A549 (cell line): ENCODE measurements at regions not wholly inside any gene's neighbourhood (a gene's known extent, or its start where the extent isn't known, plus 50 kb on each side); places are given as distances from the start of the nearest gene placed in this dataset.

ENCODE experiments used
- ATAC-seq, 2 experiments: fragments of 200-7000 bp in 1 of 2; fragments of >200 bp in 1 of 2; cut with Nextera tagmentation in 1 of 2; cut with Tn5 transposase in 1 of 2; 3 replicates each; pipeline versions ENCODE4 v1.8.0 to v1.9.1; 2018 to 2020; ENCODE audit warnings: mild to moderate bottlenecking in 1 of 2, moderate library complexity in 1 of 2
- CTCF ChIA-PET: fragments of 300-600 bp; sonication (Branson Sonifier 250); formaldehyde crosslinking; extraction: SDS; loops from one replicate; lab custom pipeline; 2021; ENCODE audit warnings: antibody characterized with exemption, inconsistent platforms; lab: Yijun Ruan, JAX
- POLR2A ChIA-PET: fragments of 350-600 bp; formaldehyde crosslinking; extraction: SDS; loops from one replicate; lab custom pipeline; 2021; ENCODE audit warnings: antibody characterized with exemption, inconsistent platforms; lab: Yijun Ruan, JAX
- DNase-seq, 2 experiments: peaks; one replicate each; pipeline versions ENCODE4 v3.0.0 to v3.0.0-alpha.2; 2011 to 2016; ENCODE audit warnings: low read depth in 1 of 2, low spot score in 1 of 2
- FAIRE-seq: peaks from 2 replicates; lab custom pipeline; 2011; peaks lifted over from hg19 to GRCh38; lab: Jason Lieb, UNC
- H3K27ac ChIP-seq, 2 experiments: fragments of >200 bp; sonication (Bioruptor Twin); formaldehyde crosslinking; 3 replicates each; pipeline ENCODE4 v1.5.1; 2016 to 2017
- H3K4me1 ChIP-seq: fragments of >200 bp; sonication (Bioruptor Twin); formaldehyde crosslinking; 3 replicates; pipeline ENCODE4 v1.6.1; 2016
- H3K4me2 ChIP-seq: fragments of >200 bp; sonication (Bioruptor Twin); formaldehyde crosslinking; 3 replicates; pipeline ENCODE4 v1.6.1; 2016
- H3K4me3 ChIP-seq: fragments of >200 bp; sonication (Bioruptor Twin); formaldehyde crosslinking; 3 replicates; pipeline ENCODE4 v1.5.1; 2016
- H3K9me3 ChIP-seq: fragments of >200 bp; sonication (Bioruptor Twin); formaldehyde crosslinking; 3 replicates; pipeline ENCODE4 v1.6.1; 2016
- CBX2 ChIP-seq: fragments of 200-600 bp; sonication (generic); IDR thresholded peaks from 2 replicates; pipeline ENCODE4 v1.6.1; 2016; ENCODE audit warnings: low read depth, mild to moderate bottlenecking, borderline replicate concordance
- CEBPB ChIP-seq, 2 experiments: fragments of >200 bp in 1 of 2; sonication (Bioruptor Twin) in 1 of 2; formaldehyde crosslinking in 1 of 2; IDR thresholded peaks; 2 replicates each; pipeline ENCODE4 v1.6.1; 2012 to 2016
- CHD2 ChIP-seq: fragments of 150-350 bp; IDR thresholded peaks from 2 replicates; pipeline ENCODE4 v1.6.1; 2014; ENCODE audit warnings: low read length; ENCODE audit not compliant: partially characterized antibody
- EP300 ChIP-seq, 2 experiments: fragments of >200 bp; sonication (Bioruptor Twin); formaldehyde crosslinking; IDR thresholded peaks; 2 replicates in 1 of 2; 3 replicates in 1 of 2; pipeline ENCODE4 v1.6.1; 2016 to 2017
- FOSB ChIP-seq: fragments of 250-450 bp; sonication (Bioruptor Pico); IDR thresholded peaks from 2 replicates; pipeline ENCODE4 v1.5.0; 2020; ENCODE audit warnings: mild to moderate bottlenecking, moderate library complexity
- GATA3 ChIP-seq: IDR thresholded peaks from 2 replicates; pipeline ENCODE4 v1.6.1; 2012; ENCODE audit warnings: borderline replicate concordance
- HEYL ChIP-seq: fragments of 250-450 bp; sonication (Bioruptor Pico); IDR thresholded peaks from 2 replicates; pipeline ENCODE4 v1.8.0; 2021; ENCODE audit warnings: mild to moderate bottlenecking, moderate library complexity
- HOXA7 ChIP-seq: fragments of 250-450 bp; sonication (Bioruptor Pico); IDR thresholded peaks from 2 replicates; pipeline ENCODE4 v1.5.0; 2020; ENCODE audit warnings: mild to moderate bottlenecking, moderate library complexity
- MAZ ChIP-seq: fragments of 150-350 bp; IDR thresholded peaks from 2 replicates; pipeline ENCODE4 v1.6.1; 2014; ENCODE audit warnings: antibody characterized with exemption, low read depth, low read length, borderline replicate concordance
- MYC ChIP-seq: IDR thresholded peaks from 2 replicates; pipeline ENCODE4 v1.6.1; 2012; ENCODE audit warnings: mild to moderate bottlenecking, inconsistent platforms, low read length, improper control_type of control experiment, borderline replicate concordance
- NPAS2 ChIP-seq: fragments of 250-450 bp; sonication (Bioruptor Pico); IDR thresholded peaks from 2 replicates; pipeline ENCODE4 v1.8.0; 2022; ENCODE audit warnings: mild to moderate bottlenecking, moderate library complexity, borderline replicate concordance
- NR3C1 ChIP-seq: fragments of >200 bp; sonication (Bioruptor Twin); formaldehyde crosslinking; IDR thresholded peaks from 3 replicates; pipeline ENCODE4 v1.6.1; 2017
- PHF8 ChIP-seq: fragments of 200-600 bp; sonication (generic); IDR thresholded peaks from 2 replicates; pipeline ENCODE4 v1.6.1; 2016; ENCODE audit warnings: low read depth, mild to moderate bottlenecking, antibody characterized with exemption, moderate library complexity, borderline replicate concordance
- POLR2A ChIP-seq: IDR thresholded peaks from 2 replicates; pipeline ENCODE4 v1.6.1; 2012; ENCODE audit warnings: mild to moderate bottlenecking, low read length
- POLR2AphosphoS2 ChIP-seq: conservative IDR thresholded peaks from 2 replicates; pipeline ENCODE4 v1.6.1; 2012; ENCODE audit warnings: low read length, improper control_type of control experiment, inconsistent platforms
- RAD21 ChIP-seq, 2 experiments: fragments of >200 bp in 1 of 2; sonication (Bioruptor Twin) in 1 of 2; formaldehyde crosslinking in 1 of 2; IDR thresholded peaks in 1 of 2; conservative IDR thresholded peaks in 1 of 2; 2 replicates in 1 of 2; 3 replicates in 1 of 2; pipeline ENCODE4 v1.6.1; 2012 to 2018; ENCODE audit warnings: inconsistent platforms in 1 of 2
- RFX5 ChIP-seq: fragments of 450-650 bp; IDR thresholded peaks from 2 replicates; pipeline ENCODE4 v1.7.1; 2014; ENCODE audit warnings: antibody characterized with exemption, mild to moderate bottlenecking, moderate library complexity
- RNF2 ChIP-seq: fragments of 200-600 bp; sonication (generic); IDR thresholded peaks from 2 replicates; pipeline ENCODE4 v1.6.1; 2016; ENCODE audit warnings: low read depth, mild to moderate bottlenecking, antibody characterized with exemption, moderate library complexity, borderline replicate concordance
- ZSCAN20 ChIP-seq: fragments of 250-450 bp; sonication (Bioruptor Pico); IDR thresholded peaks from 2 replicates; pipeline ENCODE4 v1.8.0; 2022; ENCODE audit warnings: mild to moderate bottlenecking, moderate library complexity
- WGBS: methylation state at CpG from one replicate; pipeline ENCODE4 v1.1.6; 2017; ENCODE audit errors: missing lambda C conversion rate; 5-methylcytosine and 5-hydroxymethylcytosine counted together
- TF ChIP-seq, protein P1 (sequence below): fragments of >200 bp; sonication (Bioruptor Twin); formaldehyde crosslinking; IDR thresholded peaks from 3 replicates; pipeline ENCODE4 v1.5.1; 2016
- TF ChIP-seq, protein P2 (sequence below): fragments of 200-600 bp; sonication (generic); IDR thresholded peaks from 2 replicates; pipeline ENCODE4 v1.6.1; 2016; ENCODE audit warnings: antibody characterized with exemption, mild to moderate bottlenecking, moderate library complexity
- TF ChIP-seq, protein P3 (sequence below): IDR thresholded peaks from 2 replicates; pipeline ENCODE4 v1.6.1; 2012
- TF ChIP-seq, protein P4 (sequence below): fragments of >200 bp; sonication (Bioruptor Twin); formaldehyde crosslinking; IDR thresholded peaks from 2 replicates; pipeline ENCODE4 v1.6.1; 2016

DNA sequence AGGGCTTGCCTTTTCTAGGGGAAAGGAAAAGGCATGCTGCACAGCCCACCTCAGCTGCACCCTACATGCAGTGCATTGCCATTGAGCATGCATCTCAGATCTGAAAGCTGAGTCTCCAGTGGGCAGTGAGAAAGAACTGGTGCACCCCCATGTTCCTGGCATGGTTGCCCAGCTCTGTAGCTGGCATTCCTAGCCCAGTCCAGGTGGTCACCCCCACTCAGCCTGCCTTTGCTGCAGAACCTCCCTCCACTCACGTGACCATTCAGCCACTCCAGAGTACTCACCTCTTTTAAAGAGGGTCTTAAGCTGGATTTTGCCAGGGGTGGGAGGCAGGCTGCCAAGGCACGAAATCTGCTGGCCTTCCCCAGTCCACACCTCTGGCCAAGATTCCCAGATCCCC lies 208.6 kb upstream of the TOPAZ1 start:
- ChIA-PET POLR2A (no interaction called here), CTCF (no interaction called here)
- Histone ChIP-seq H3K4me1 (no peaks in the 10 kb centered on the region), H3K4me2 (no peak overlapping the region), H3K27ac (no peak overlapping the region)
- FAIRE-seq, result no peak
- 92% methylated on average over 2 of the region's 2 CpGs for WGBS
- TF ChIP-seq PHF8 (no peak), RAD21 (conservative IDR thresholded peaks at IDR 0.05 in 1 of 2, IDR thresholded peaks at IDR 0.05 in 1 of 2) (no peak), NR3C1 (no peak), HEYL (no peak), RNF2 (no peak), GATA3 (no peak), FOSB (CRISPR knock-in tag) (no peak)
- TF ChIP-seq, protein P1, sequence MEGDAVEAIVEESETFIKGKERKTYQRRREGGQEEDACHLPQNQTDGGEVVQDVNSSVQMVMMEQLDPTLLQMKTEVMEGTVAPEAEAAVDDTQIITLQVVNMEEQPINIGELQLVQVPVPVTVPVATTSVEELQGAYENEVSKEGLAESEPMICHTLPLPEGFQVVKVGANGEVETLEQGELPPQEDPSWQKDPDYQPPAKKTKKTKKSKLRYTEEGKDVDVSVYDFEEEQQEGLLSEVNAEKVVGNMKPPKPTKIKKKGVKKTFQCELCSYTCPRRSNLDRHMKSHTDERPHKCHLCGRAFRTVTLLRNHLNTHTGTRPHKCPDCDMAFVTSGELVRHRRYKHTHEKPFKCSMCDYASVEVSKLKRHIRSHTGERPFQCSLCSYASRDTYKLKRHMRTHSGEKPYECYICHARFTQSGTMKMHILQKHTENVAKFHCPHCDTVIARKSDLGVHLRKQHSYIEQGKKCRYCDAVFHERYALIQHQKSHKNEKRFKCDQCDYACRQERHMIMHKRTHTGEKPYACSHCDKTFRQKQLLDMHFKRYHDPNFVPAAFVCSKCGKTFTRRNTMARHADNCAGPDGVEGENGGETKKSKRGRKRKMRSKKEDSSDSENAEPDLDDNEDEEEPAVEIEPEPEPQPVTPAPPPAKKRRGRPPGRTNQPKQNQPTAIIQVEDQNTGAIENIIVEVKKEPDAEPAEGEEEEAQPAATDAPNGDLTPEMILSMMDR, result no peak
- TF ChIP-seq, protein P2, sequence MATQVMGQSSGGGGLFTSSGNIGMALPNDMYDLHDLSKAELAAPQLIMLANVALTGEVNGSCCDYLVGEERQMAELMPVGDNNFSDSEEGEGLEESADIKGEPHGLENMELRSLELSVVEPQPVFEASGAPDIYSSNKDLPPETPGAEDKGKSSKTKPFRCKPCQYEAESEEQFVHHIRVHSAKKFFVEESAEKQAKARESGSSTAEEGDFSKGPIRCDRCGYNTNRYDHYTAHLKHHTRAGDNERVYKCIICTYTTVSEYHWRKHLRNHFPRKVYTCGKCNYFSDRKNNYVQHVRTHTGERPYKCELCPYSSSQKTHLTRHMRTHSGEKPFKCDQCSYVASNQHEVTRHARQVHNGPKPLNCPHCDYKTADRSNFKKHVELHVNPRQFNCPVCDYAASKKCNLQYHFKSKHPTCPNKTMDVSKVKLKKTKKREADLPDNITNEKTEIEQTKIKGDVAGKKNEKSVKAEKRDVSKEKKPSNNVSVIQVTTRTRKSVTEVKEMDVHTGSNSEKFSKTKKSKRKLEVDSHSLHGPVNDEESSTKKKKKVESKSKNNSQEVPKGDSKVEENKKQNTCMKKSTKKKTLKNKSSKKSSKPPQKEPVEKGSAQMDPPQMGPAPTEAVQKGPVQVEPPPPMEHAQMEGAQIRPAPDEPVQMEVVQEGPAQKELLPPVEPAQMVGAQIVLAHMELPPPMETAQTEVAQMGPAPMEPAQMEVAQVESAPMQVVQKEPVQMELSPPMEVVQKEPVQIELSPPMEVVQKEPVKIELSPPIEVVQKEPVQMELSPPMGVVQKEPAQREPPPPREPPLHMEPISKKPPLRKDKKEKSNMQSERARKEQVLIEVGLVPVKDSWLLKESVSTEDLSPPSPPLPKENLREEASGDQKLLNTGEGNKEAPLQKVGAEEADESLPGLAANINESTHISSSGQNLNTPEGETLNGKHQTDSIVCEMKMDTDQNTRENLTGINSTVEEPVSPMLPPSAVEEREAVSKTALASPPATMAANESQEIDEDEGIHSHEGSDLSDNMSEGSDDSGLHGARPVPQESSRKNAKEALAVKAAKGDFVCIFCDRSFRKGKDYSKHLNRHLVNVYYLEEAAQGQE, result no peak
- TF ChIP-seq, all 56 proteins: peak for 0
- no peak for DNase-seq
- no peak for ATAC-seq
- no peaks in the 10 kb centered on the region for H3K9me3 ChIP-seq
- no peak overlapping the region for H3K4me3 ChIP-seq

DNA sequence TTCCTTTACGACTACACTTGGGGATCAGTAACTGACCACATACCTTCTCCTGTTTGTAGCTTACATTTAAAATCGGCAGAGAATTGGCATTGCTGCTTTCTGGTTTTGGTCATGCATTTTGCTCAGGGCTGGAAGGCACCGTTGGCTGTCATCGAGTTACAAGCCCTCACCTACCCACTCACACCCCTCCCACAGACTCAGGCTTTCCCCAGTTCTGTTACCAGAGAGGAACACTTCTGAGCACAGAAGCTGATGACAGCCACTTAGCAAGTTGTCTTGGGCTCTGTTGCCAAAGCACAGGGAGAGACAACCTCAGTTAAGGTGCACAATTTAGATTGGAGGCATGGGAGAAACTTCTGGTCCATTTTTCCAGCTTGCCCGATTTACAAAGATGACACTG lies 204.8 kb upstream of the TOPAZ1 start:
- Histone ChIP-seq H3K4me3 (no peak overlapping the region), H3K4me1 (no peaks in the 10 kb centered on the region), H3K4me2 (no peak overlapping the region), H3K9me3 (no peaks in the 10 kb centered on the region), H3K27ac (no peak overlapping the region)
- FAIRE-seq (no peak), DNase-seq (no peak), ATAC-seq (no peak)
- CTCF ChIA-PET, result no interaction called here
- no peak for TF ChIP-seq PHF8
- TF ChIP-seq CBX2, result no peak
- WGBS, result 94% methylated on average over 5 of the region's 5 CpGs
- POLR2A ChIA-PET, result no interaction called here

DNA sequence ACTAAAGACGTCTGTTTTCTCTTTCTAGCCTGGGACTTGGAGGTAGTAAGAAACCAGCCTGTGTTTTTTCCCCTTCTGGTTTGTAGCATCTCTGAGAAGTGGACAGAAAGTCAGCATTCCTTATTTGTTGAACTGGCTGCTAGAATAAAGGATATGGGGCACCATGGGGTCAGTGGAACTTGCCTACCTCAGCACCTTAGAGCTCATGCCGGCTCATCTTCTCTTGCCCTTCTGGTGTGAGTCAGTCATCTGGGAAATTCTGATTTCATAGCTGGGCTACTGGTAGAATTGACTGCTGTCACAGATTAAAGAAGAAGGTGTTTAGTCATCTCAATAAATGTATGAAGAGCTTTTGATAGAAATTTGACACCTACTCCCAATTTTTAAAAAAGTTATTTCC lies 202.7 kb upstream of the TOPAZ1 start:
- Histone ChIP-seq H3K4me3 (no peak overlapping the region), H3K9me3 (no peaks in the 10 kb centered on the region), H3K27ac (no peak overlapping the region), H3K4me2 (no peak overlapping the region), H3K4me1 (no peaks in the 10 kb centered on the region)
- WGBS, result 71% methylated on average over 2 of the region's 2 CpGs
- DNase-seq (no peak), FAIRE-seq (no peak), ATAC-seq (no peak)
- ChIA-PET POLR2A (no interaction called here), CTCF (interaction anchor here (1.1 kb wide), 1 partner anchor 151 kb away, joined by 4 read pairs; no protein-coding TSS in a partner anchor)
- TF ChIP-seq MAZ (no peak), NPAS2 (CRISPR knock-in tag) (no peak), POLR2AphosphoS2 (no peak), ZSCAN20 (CRISPR knock-in tag) (no peak), HOXA7 (CRISPR knock-in tag) (no peak), RNF2 (no peak), GATA3 (no peak), RFX5 (no peak), EP300 (IDR thresholded peaks at IDR 0.05) (no peak), CEBPB (IDR thresholded peaks at IDR 0.05) (no peak), CHD2 (no peak), RAD21 (conservative IDR thresholded peaks at IDR 0.05 in 1 of 2, IDR thresholded peaks at IDR 0.05 in 1 of 2) (no peak), NR3C1 (no peak), POLR2A (no peak), MYC (no peak), CBX2 (no peak)
- TF ChIP-seq, protein P3, sequence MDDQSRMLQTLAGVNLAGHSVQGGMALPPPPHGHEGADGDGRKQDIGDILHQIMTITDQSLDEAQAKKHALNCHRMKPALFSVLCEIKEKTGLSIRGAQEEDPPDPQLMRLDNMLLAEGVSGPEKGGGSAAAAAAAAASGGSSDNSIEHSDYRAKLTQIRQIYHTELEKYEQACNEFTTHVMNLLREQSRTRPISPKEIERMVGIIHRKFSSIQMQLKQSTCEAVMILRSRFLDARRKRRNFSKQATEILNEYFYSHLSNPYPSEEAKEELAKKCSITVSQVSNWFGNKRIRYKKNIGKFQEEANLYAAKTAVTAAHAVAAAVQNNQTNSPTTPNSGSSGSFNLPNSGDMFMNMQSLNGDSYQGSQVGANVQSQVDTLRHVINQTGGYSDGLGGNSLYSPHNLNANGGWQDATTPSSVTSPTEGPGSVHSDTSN, result no peak
- TF ChIP-seq, protein P2, result no peak
- TF ChIP-seq, protein P4, sequence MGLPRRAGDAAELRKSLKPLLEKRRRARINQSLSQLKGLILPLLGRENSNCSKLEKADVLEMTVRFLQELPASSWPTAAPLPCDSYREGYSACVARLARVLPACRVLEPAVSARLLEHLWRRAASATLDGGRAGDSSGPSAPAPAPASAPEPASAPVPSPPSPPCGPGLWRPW, result no peak
